H9 (cell line): ENCODE measurements at regions not wholly inside any gene's neighbourhood (a gene's known extent, or its start where the extent isn't known, plus 50 kb on each side); places are given as distances from the start of the nearest gene placed in this dataset.

Experiments used
- DNase-seq: peaks from one replicate; pipeline ENCODE4 v3.0.0-alpha.2; 2017
- H2AFZ ChIP-seq: one replicate; pipeline ENCODE4 v1.6.1; 2013; ENCODE audit warnings: mild to moderate bottlenecking, low read length, control low read depth, moderate library complexity
- H2AK5ac ChIP-seq: 2 replicates; pipeline ENCODE4 v1.6.1; 2013; ENCODE audit warnings: low read length, control low read depth, mixed read lengths; ENCODE audit not compliant: insufficient read length
- H2BK120ac ChIP-seq: one replicate; pipeline ENCODE4 v1.6.1; 2013; ENCODE audit warnings: low read depth, mild to moderate bottlenecking, low read length, control low read depth, inconsistent platforms; ENCODE audit not compliant: poor library complexity, severe bottlenecking
- H2BK12ac ChIP-seq: 2 replicates; pipeline ENCODE4 v1.6.1; 2013; ENCODE audit warnings: low read length, control low read depth, mixed read lengths, low read depth; ENCODE audit not compliant: insufficient read length
- H2BK15ac ChIP-seq: 2 replicates; pipeline ENCODE4 v1.6.1; 2013; ENCODE audit warnings: low read depth, low read length, control low read depth
- H2BK20ac ChIP-seq: one replicate; pipeline ENCODE4 v1.6.1; 2013; ENCODE audit warnings: low read depth, mild to moderate bottlenecking, low read length, control low read depth, inconsistent platforms; ENCODE audit not compliant: poor library complexity, severe bottlenecking
- H2BK5ac ChIP-seq: 2 replicates; pipeline ENCODE4 v1.6.1; 2013; ENCODE audit warnings: low read length, control low read depth, mixed read lengths; ENCODE audit not compliant: insufficient read length
- H3K14ac ChIP-seq: 2 replicates; pipeline ENCODE4 v1.6.1; 2013; ENCODE audit warnings: low read length, control low read depth; ENCODE audit not compliant: insufficient read depth
- H3K18ac ChIP-seq: 2 replicates; pipeline ENCODE4 v1.6.1; 2013; ENCODE audit warnings: low read depth, mild to moderate bottlenecking, mixed read lengths, low read length, control low read depth; ENCODE audit not compliant: insufficient read length
- H3K23ac ChIP-seq: 2 replicates; pipeline ENCODE4 v1.6.1; 2013; ENCODE audit warnings: low read length, control low read depth, mixed read lengths, low read depth; ENCODE audit not compliant: insufficient read length
- H3K23me2 ChIP-seq: 2 replicates; pipeline ENCODE4 v1.6.1; 2013; ENCODE audit warnings: low read depth, mild to moderate bottlenecking, mixed read lengths, low read length, control low read depth; ENCODE audit not compliant: insufficient read length, poor library complexity, severe bottlenecking
- H3K27ac ChIP-seq: 2 replicates; pipeline ENCODE4 v1.5.1; 2013; ENCODE audit warnings: low read length, control low read depth, mixed read lengths, low read depth; ENCODE audit not compliant: insufficient read length
- H3K27me3 ChIP-seq: 2 replicates; pipeline ENCODE4 v1.6.1; 2013; ENCODE audit warnings: low read length, control low read depth, inconsistent platforms; ENCODE audit not compliant: insufficient read depth
- H3K4ac ChIP-seq: 2 replicates; pipeline ENCODE4 v1.6.1; 2013; ENCODE audit warnings: low read depth, mild to moderate bottlenecking, control low read depth, inconsistent platforms, low read length, moderate library complexity
- H3K4me1 ChIP-seq: 2 replicates; pipeline ENCODE4 v1.6.1; 2013; ENCODE audit warnings: low read length, control low read depth, inconsistent platforms; ENCODE audit not compliant: insufficient read depth
- H3K4me2 ChIP-seq: 2 replicates; pipeline ENCODE4 v1.6.1; 2013; ENCODE audit warnings: low read length, control low read depth, mixed read lengths; ENCODE audit not compliant: insufficient read length, insufficient read depth
- H3K56ac ChIP-seq: 2 replicates; pipeline ENCODE4 v1.6.1; 2013; ENCODE audit warnings: low read depth, mild to moderate bottlenecking, mixed read lengths, low read length, control low read depth; ENCODE audit not compliant: insufficient read length
- H3K79me1 ChIP-seq: 2 replicates; pipeline ENCODE4 v1.6.1; 2013; ENCODE audit warnings: low read depth, mild to moderate bottlenecking, moderate library complexity, low read length, control low read depth, inconsistent platforms; ENCODE audit not compliant: insufficient read depth, poor library complexity, severe bottlenecking
- H3K79me2 ChIP-seq: 2 replicates; pipeline ENCODE4 v1.6.1; 2013; ENCODE audit warnings: low read length, control low read depth, inconsistent platforms; ENCODE audit not compliant: insufficient read depth
- H3K9ac ChIP-seq: 2 replicates; pipeline ENCODE4 v1.6.1; 2013; ENCODE audit warnings: low read length, control low read depth, mixed read lengths; ENCODE audit not compliant: insufficient read length; ENCODE audit errors: extremely low read depth
- H3K9me3 ChIP-seq: one replicate; pipeline ENCODE4 v1.6.1; 2013; ENCODE audit warnings: low read depth, low read length, inconsistent platforms; ENCODE audit not compliant: control insufficient read depth
- H3T11ph ChIP-seq: one replicate; pipeline ENCODE4 v1.6.1; 2013; ENCODE audit warnings: mild to moderate bottlenecking, low read length, control low read depth, inconsistent platforms
- H4K20me1 ChIP-seq: one replicate; pipeline ENCODE4 v1.6.1; 2013; ENCODE audit not compliant: control insufficient read depth, insufficient read length, insufficient read depth
- H4K5ac ChIP-seq: 2 replicates; pipeline ENCODE4 v1.6.1; 2013; ENCODE audit warnings: low read depth, mild to moderate bottlenecking, mixed read lengths, low read length, control low read depth; ENCODE audit not compliant: insufficient read length
- H4K8ac ChIP-seq: replicated peaks from 2 replicates; pipeline ENCODE4 v1.6.1; 2013; ENCODE audit warnings: low read length, control low read depth, mixed read lengths, low read depth; ENCODE audit not compliant: insufficient read length
- H4K91ac ChIP-seq: 2 replicates; pipeline ENCODE4 v1.6.1; 2013; ENCODE audit warnings: low read depth, mild to moderate bottlenecking, moderate library complexity, mixed read lengths, low read length, control low read depth; ENCODE audit not compliant: insufficient read length
- H3K27ac Mint-ChIP-seq, 3 experiments: 2 replicates in 2 of 3; 3 replicates in 1 of 3; pipeline ENCODE4 v1.8.0; 2020 to 2021; ENCODE audit warnings: mixed read lengths in 3 of 3, mild to moderate bottlenecking in 1 of 3, moderate library complexity in 1 of 3
- H3K27me3 Mint-ChIP-seq: 2 replicates; pipeline ENCODE4 v1.8.0; 2021; ENCODE audit warnings: low read depth, mild to moderate bottlenecking, moderate library complexity, mixed read lengths
- H3K36me3 Mint-ChIP-seq, 3 experiments: 2 replicates in 2 of 3; 3 replicates in 1 of 3; pipeline ENCODE4 v1.8.0; 2020 to 2021; ENCODE audit warnings: low read depth in 3 of 3, mixed read lengths in 3 of 3; ENCODE audit not compliant: insufficient read depth in 1 of 3
- H3K4me1 Mint-ChIP-seq, 2 experiments: 2 replicates each; pipeline ENCODE4 v1.8.0; 2020; ENCODE audit warnings: mixed read lengths in 2 of 2
- H3K4me3 Mint-ChIP-seq, 2 experiments: 2 replicates in 1 of 2; 3 replicates in 1 of 2; pipeline ENCODE4 v1.8.0; 2020 to 2021; ENCODE audit warnings: mild to moderate bottlenecking in 2 of 2, mixed read lengths in 2 of 2, moderate library complexity in 1 of 2
- H3K9me3 Mint-ChIP-seq, 2 experiments: 2 replicates in 1 of 2; 3 replicates in 1 of 2; pipeline ENCODE4 v1.8.0; 2020; ENCODE audit warnings: mild to moderate bottlenecking in 2 of 2, mixed read lengths in 2 of 2, moderate library complexity in 1 of 2
- WGBS: extraction: QIAGEN DNeasy Blood & Tissue Kit; methylation state at CpG from one replicate; pipeline ENCODE4 v1.1.7; 2013; ENCODE audit warnings: missing lambda C conversion rate, low lambda C conversion rate, mixed read lengths; ENCODE audit not compliant: insufficient read length; ENCODE audit errors: extremely low coverage; 5-methylcytosine and 5-hydroxymethylcytosine counted together
- TF ChIP-seq, protein P1 (sequence below): fragments of 200-600 bp; sonication (generic); conservative IDR thresholded peaks from 3 replicates; pipeline ENCODE4 v1.8.0; 2021; ENCODE audit warnings: antibody characterized with exemption, mild to moderate bottlenecking

GRCh38 chr9:135328485-135329417 lies 150.8 kb upstream of the PPP1R26 start:
- no peak overlapping the region for H2BK5ac ChIP-seq
- no peak overlapping the region for H3K18ac ChIP-seq
- no peaks in the 10 kb centered on the region for H3K27me3 ChIP-seq
- no peak overlapping the region for H3K4me3 Mint-ChIP-seq
- no peak overlapping the region for H3T11ph ChIP-seq
- H2BK15ac ChIP-seq: no peak overlapping the region
- no peak overlapping the region for H4K91ac ChIP-seq
- H3K23ac ChIP-seq: no peak overlapping the region
- H3K4me2 ChIP-seq: no peak overlapping the region
- H2AFZ ChIP-seq: no peak overlapping the region
- peaks cover 6 to 24% of the 10 kb centered on the region in 2 experiments; a peak in 3 of 4 replicates for H3K4me1 Mint-ChIP-seq
- no peak overlapping the region; the same call in 1 of the 2 replicates for H3K14ac ChIP-seq
- H4K5ac ChIP-seq: no peak overlapping the region
- H2BK20ac ChIP-seq: no peak overlapping the region
- H3K4me1 ChIP-seq: no peaks in the 10 kb centered on the region
- H2AK5ac ChIP-seq: no peak overlapping the region
- H2BK120ac ChIP-seq: no peak overlapping the region
- H3K27me3 Mint-ChIP-seq: peaks cover 6% of the 10 kb centered on the region
- no peaks in the 10 kb centered on the region for H3K9me3 ChIP-seq
- no peak overlapping the region for H3K27ac ChIP-seq
- DNase-seq: no peak
- no peak overlapping the region for H3K9ac ChIP-seq
- peaks cover 14 to 15% of the 10 kb centered on the region in 2 experiments for H3K9me3 Mint-ChIP-seq
- H3K36me3 Mint-ChIP-seq: peaks cover 0 to 15% (median 10%) of the 10 kb centered on the region in 3 experiments; a peak in 5 of 7 replicates
- H3K4ac ChIP-seq: no peak overlapping the region
- H3K79me1 ChIP-seq: no peaks in the 10 kb centered on the region
- peaks cover 5% of the 10 kb centered on the region for H3K23me2 ChIP-seq
- TF ChIP-seq, protein P1, sequence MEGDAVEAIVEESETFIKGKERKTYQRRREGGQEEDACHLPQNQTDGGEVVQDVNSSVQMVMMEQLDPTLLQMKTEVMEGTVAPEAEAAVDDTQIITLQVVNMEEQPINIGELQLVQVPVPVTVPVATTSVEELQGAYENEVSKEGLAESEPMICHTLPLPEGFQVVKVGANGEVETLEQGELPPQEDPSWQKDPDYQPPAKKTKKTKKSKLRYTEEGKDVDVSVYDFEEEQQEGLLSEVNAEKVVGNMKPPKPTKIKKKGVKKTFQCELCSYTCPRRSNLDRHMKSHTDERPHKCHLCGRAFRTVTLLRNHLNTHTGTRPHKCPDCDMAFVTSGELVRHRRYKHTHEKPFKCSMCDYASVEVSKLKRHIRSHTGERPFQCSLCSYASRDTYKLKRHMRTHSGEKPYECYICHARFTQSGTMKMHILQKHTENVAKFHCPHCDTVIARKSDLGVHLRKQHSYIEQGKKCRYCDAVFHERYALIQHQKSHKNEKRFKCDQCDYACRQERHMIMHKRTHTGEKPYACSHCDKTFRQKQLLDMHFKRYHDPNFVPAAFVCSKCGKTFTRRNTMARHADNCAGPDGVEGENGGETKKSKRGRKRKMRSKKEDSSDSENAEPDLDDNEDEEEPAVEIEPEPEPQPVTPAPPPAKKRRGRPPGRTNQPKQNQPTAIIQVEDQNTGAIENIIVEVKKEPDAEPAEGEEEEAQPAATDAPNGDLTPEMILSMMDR: no peak
- no peak overlapping the region; a peak in 1 of 7 replicates for H3K27ac Mint-ChIP-seq
- no CpG with 5 or more reads among the region's 20 CpGs for WGBS
- no peaks in the 10 kb centered on the region for H3K79me2 ChIP-seq
- no peaks in the 10 kb centered on the region for H4K20me1 ChIP-seq
- no peak overlapping the region for H2BK12ac ChIP-seq
- H3K56ac ChIP-seq: no peak overlapping the region
- no peak overlapping the region for H4K8ac ChIP-seq
